Stimulated activated CD8-positive, alpha-beta memory T cell treated with anti-CD3 and anti-CD28 coated beads, Interleukin-15, amount 100 ng/mL, for 1 hour (primary cell): ENCODE measurements at regions not wholly inside any gene's neighbourhood (a gene's known extent, or its start where the extent isn't known, plus 50 kb on each side); places are given as distances from the start of the nearest gene placed in this dataset.
A peak's percentile ranks its signal among the peaks of the same experiment; 100 is the strongest.

Experiments used
- DNase-seq: peaks from one replicate; pipeline ENCODE4 v3.0.0-alpha.2; 2020; ENCODE audit warnings: low read depth

DNA sequence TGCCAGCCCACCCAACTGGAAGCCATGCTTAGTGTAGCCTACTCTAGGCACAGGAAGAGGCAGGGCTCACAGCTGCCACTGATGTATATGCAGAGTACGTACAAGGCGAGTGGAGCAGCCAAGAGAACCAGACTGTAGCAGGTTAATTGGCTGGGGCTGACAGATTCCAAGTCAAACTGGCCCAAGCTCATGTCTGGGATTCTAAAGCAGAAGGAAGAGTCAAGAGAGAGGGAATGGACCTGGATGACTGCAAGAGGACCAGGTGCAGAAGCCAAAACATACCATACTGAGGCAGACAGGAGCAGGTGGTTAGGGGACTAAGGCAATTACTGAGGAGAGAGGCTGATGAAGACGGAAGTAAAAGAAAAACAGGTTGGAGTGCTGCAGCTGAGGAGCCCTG, 51.3 kb upstream of the LRRN2 start:
- no peak for DNase-seq

DNA sequence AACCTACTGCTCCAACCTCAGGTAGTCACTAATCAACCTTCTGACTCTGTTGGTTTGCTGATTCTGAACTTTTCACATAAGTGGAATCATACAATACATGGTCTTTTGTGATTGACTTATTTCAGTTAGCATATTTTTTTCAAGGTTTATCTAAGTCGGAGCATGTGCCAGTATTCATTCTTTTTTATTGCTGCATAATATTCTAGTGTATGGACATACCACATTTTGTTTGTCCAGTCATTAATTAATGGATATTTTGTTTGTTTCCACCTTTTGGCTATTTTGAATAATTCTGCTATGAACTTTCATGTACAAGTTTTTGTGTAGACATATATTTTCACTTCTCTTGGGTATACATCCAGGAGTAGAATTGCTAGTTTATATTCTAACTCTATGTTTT, 53.0 kb upstream of the LRRN2 start:
- no peak for DNase-seq

DNA sequence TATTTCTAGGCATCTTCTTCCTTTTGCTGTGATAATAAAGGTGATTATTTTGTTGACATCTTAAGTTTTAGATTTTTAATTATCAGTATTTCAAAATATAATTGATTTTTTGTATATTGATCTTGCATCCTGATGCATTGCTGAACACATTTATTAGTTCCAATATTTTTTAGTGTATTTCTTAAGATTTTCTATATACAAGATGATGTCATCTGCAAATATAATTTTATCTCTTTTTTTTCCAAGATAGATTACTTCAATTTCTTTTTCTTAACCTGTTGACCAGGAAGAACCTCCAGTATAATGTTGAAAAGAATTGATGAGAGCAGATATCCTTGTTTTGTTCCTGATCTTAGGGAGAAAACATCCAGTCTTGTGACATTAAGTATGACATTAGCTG, 54.8 kb upstream of the LRRN2 start:
- no peak for DNase-seq

DNA sequence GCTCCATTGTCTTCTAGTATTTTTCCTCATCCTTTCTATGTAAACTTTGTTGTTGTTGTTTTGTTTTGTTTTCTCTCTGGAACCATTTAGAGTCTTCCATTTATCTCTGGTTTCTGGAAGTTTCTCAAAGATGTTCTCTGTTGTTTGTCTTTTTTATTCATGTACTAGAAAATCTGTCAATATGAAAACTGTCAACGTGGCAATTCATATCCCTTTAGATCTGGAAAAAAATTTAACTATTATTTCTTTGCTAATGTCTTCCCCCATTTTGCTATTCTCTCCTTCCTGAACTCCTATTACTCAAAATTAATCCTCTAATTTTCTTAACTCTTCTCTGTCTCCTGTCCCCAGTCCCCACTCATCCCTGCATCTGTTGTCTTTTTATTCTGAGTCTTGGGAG, 55.9 kb upstream of the LRRN2 start:
- DNase-seq: no peak

DNA sequence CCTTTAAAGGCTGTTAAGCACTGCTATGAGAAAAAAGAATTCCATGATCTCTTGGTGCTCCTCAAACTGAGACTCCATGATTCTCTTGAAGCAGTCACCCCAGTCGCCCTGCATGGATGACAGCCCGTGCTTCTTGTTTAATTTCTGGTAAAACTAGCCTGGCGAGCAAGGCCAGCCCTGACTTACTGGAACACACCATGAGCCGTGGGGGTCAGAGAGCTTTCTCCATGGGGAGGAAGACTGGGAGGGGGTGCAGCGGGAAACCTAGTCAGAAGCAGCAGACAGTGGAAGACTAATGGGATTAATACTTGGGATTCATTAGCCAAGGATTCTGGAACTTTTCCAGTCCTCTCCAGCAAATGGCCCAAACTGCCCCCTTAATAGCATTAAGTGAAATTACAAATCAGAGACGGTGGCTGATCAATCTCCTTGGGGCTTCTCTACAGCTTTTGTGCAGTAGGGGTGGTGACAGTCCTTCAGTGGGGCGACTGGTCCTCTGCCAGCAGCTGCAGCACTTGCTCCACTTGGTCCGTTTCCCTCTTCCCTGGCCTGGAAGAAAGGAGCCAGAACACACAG, 57.2 kb upstream of the LRRN2 start:
- DNase-seq: no peak

DNA sequence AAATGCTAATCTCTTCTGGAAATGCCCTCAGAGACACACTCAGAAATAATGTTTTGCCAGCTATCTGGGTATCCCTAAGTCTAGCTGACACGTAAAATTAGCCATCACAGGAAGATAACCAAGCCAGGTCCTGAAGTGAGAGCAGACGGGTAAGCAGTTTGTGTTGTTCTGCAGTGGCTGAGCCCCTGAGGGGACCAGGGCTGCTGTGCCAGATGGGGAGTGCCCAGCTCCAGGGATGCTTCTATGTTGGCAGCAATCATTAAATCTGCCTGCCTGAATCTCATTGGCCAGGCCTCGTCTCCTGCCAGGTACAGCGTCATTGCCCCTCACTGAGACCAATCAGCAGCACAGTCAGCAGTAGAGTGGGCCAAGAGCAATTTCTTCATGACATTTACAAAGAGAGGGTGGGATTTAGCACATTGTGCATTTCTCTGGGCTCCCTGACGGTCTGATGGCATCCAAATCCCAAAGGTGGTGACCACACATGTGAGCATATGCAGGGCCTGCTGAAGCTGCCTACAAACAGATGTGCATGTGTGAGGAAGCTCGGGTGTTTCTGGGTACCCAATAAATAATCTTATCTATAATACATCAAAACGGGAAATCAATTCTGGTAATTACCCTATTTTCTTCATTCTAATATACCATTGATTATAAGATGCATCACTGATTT, 58.7 kb upstream of the LRRN2 start:
- DNase-seq: no peak

DNA sequence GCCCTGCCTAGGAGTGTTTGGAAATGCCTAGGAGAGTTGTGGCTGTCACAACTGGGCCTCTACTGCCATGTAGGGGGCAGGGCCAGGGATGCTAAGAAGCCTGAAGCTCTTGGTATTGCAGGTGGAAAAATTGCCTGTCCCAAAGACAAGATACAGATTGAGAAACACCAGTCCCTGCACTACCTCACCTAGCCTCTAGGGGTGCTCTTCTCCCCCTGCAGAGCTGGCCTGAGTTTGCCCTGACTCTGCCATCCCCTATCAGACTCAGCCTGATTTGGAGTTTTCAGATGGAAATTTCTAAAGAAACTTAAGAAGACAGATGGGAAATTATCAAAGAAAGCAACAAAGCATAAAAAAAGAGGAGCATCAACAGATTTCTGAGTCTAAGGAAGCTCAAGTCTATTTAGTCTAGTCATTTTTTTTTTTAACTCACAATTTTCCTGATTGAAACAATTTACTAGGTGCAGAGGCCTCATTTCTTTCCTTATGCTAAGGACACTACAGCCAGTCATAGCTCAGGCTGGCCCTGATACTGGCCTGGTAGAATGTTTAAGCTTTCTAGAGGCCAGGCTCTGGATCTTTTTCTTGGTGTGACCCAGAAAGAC, 61.4 kb upstream of the LRRN2 start:
- peak; percentile 18 for DNase-seq

DNA sequence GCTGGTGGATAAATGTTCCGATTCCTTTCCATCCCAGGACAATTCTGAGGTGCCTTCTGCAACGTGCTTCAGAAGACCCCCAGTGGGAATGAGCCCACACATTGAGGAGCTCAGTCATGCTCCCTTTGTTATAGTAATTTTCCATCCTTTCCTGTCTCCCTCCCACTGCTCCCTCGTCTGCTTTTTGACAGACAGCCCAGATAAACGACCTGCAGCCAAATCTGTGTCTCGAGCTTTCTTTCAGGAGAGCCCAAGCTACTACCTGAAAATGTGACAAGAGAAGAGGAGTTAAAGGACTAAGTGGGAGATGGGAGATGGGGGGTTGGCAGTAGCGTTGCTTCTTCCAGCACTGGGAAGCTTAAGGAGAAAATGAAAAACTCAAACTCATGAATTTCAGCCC, 65.9 kb upstream of the LRRN2 start:
- no peak for DNase-seq

DNA sequence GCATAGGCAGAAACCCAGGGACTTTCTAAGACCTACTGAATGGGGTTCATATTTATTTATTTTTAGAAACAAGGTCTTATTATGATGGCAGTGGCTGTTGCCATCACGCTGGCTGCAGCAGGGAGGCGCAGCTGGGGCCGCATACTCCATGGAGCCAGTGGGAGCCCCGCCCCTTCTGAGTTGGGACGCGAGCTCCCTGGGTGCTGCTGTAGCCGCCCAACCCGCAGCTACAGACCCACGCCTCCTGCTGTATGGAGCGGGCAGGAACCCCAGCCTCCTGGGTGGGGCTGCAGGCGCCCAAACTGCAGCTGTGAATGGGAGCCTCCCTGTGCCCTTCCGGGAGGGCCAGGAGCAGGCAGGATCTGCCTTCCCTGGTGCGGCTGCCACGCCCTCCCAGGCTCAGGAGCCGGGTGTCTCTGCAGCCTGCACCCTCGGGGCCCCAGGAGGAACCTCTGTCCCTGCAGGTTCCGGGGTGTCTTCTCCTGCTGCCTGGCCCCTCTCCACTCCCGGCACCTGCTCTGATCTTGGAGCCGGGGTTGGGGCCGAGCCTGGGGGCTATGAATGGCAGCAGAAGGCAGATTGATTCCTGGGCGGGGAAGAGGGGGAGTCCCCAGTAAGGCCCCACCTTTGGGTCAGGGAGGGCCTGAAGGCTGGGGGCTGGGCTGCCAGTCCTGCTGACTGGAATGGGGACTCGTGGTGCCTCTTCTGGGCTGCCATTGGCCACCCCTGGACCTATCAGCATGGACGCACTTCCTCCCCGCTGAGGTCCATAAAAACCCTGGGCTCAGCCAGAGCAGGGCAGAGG, 66.5 kb upstream of the LRRN2 start:
- DNase-seq: no peak

DNA sequence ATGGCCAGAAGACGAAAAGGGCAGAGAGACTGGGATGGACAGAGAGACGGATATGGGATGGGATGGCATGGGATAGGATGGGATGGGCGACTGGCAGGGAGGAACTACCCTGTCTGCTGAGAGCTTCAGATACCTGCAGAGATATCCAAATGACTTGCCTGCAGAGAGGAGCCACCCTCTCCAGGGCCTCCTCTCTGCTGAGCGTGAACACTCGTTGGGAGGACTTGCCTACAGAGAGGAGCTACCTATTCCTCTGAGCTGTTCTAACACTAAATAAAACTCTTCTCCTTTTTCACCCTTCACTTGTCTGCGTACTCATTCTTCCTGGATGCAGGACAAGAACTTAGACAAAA, 67.1 kb upstream of the LRRN2 start:
- no peak for DNase-seq

DNA sequence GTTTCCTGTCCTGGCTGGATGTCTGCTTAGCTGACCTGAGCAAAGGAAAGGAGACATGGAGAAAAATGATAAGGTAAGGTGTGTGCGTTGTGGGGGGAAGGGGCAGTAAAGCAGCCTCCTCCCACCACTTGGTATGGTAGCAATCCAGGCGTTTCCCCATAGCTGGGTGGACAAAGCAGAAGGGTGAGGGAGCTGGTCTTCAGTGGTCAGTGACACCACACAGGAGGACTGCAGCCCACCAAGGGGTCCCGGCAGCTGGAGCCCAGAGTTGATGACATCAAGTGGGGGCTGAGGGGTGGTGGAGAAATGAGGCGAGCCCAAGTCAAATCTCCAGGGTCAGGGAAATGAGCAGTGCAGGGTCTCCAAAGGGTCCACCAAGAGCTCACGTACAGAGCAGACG, 69.3 kb upstream of the LRRN2 start:
- DNase-seq: no peak

DNA sequence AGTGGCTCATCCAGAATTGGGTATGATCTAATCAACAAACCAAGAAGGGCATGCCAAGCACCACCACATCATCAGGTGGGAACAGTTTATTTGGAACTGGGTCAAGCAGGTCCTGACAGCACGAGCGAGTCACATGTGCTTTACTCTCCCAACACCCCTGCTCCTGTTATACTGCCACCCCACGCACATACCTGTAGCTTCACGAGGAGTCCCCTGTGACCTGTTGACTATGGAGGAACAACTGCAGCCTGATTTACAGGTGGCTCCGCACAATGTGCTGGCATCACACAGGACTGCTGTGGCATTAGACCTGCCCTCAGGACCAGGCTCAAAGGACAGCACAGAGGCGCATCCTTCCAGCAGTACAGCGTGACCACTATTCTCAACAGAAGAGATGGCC, 70.8 kb upstream of the LRRN2 start:
- no peak for DNase-seq

DNA sequence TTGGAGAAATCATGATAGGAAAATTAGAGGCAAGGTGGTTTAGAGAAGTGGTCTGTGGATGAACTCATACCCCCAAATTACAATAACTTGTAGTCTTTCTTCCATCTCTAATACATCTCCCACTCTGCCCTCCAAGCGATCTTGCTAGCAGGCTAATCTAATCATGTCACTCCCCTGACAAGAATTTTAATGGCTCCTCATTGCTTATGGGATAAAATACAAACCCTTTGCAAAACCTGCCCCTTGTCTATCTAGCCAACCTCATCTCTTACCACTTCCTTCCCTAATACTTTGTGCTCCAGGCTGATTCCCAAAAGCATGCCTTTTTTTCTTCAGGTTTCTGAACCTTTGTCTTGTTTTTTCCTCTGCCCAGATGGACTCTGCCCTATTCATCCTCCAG, 71.3 kb upstream of the LRRN2 start:
- DNase-seq: no peak

DNA sequence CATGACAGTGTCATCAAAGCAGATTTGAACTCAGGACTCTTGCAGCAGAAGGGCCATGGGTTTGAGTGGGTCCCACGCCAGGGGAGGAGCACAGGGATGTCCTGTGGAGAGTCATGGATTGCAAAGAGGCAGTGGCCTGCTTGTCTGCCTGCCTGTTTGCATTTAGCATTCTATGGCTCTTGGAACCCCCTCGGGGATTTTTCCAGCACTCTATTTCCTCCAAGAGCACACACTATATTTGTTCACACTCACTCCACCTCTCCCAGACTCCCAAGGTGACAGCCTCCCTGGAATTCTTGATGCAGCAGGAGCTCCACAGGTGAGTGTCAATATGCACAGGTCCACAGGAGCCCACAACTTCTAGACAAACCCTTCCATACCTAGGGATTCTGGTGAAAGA, 73.1 kb upstream of the LRRN2 start:
- no peak for DNase-seq

DNA sequence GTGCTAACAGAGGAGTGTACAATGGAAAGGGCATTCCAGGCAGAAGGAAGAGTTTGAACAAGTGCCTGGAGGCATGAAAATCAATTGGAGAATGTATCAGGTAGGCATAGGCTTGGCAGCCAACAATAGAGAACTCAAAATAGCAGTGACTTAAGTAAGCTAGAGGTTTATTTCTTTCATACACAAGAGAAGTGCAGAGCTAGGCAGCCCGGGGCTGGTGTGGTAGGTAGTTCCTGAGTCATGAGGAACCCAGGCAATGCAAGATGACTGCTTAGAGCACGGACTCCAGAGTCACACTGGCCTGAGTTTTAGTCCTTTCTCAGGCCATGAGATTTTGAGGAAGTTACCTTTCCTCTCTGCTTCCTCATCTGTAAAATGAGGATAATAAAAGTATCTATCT, 74.8 kb upstream of the LRRN2 start:
- no peak for DNase-seq

DNA sequence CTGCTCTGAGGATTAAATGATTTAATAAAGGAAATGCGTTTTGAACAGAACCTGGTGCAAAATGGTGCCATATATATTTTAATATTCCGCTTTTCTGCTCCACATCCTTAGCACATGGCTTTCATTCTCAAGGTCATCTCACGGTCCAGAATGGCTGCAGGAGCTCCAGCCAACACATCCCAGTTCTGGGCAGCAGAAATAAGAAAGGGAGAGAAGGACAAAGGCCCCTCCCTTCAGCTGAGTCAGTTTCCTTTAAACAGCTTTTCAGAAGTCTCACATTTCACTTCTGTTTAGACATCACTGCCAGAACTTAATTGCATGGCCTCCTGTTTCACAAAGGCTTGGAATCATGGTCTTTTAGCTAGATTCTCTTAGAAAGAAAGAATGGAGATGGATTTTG, 75.2 kb upstream of the LRRN2 start:
- DNase-seq: no peak

DNA sequence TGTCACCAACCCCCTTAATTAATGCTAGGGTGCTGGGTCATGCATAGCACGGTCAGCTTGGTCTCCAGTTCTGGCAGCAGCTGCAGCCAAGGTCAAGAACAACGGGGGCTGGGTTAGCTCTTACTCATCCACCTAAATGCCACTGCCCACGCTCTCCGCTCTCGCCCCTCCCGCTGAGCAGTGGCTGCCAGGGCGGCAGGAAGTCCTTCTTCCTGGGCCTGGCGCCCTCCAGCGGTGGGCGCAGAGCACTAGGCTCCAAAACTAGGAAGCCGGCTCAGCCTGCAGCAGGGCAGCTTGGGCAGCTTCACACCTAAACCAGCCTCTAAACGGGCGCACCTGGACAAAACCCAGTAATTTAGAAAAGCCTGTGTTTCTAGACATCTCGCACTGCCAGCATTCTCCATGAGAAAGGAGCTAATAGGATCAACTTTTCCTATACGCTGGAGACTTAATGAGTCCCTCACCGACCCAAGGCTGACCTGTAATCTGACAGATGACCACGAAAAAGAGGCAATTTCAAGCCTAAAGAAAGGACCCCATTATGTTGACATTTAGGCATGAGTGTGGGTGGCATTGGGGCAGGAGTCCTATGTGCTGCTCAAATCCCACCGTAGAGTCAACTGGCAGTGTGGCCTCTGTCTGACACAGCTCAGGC, 78.4 kb upstream of the LRRN2 start:
- peak; percentile 40 for DNase-seq

DNA sequence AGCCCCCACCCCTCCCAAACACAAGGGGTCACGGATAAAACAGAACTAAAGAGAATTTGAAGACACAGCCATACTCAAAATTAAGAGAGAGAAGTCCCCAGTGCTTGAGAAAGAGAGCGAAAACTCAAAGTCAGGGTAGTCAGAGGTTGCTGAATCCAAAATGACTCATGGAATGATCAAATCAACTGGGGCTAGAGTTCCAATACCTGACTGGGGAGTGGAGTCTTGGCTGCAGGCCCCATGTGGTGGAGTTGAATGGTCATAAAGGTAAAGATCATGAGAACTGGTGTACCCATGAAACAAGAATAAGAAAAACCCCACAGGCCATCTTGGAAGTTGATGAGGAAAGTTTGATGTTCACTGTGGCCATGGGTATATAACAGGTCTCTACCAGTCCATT, 84.5 kb upstream of the LRRN2 start:
- no peak for DNase-seq

DNA sequence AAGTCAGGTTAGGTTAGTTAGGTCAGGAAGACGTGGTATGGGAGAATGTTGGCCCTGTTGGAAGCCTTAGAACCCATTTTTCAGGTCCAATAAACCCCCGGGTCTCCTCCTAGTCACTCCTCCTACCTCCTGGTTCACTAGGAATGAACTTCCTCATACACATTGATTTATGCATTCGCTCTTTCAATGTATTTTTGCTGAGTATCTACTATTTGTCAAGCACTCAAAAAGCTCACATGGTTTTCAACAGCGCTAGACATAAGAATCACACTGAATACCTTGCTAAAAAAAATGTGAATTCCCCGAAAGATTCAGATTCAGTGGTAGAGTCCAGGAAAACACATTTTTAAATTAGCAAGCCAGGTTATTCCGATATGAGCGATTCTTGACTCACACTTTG, 85.8 kb upstream of the LRRN2 start:
- DNase-seq: no peak

DNA sequence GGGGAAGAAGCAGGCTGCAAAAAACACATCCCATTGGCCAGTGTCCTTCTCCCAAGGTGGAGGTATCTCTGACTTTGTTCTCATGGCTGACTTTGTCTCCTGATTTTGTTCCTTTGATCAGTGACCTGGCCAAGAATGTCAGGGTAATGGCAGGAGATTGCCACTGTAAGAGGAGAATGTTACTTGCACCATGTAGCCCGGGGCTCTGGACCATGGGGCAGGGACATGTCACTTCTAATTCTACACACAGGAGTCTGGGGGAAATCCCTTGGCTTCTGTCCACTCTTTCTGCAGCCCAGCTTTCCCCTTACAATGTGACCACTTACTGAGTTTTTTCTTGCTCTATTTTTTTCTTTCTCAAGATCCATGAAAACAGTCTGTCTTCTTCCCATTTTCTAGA, 87.7 kb upstream of the LRRN2 start:
- DNase-seq: no peak

DNA sequence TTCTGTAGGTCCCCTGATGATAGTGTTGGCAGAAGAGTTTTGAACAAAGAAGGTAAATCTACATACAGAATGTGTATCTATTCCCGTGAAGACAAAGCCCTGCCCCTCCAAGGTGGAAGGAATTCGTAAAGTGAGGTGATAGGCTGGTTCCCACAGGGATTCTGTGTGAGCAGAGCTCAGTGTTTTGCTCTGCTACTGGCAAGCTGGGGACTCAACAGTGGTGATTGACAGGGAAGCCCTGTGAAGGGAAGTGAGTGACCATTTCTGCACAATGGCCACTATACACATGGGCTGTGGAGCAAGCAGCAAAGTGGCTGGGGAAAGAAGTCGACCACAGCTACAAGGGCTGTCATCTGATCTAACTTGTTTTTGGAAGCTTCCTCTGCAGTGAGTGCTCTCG, 90.0 kb upstream of the LRRN2 start:
- no peak for DNase-seq

DNA sequence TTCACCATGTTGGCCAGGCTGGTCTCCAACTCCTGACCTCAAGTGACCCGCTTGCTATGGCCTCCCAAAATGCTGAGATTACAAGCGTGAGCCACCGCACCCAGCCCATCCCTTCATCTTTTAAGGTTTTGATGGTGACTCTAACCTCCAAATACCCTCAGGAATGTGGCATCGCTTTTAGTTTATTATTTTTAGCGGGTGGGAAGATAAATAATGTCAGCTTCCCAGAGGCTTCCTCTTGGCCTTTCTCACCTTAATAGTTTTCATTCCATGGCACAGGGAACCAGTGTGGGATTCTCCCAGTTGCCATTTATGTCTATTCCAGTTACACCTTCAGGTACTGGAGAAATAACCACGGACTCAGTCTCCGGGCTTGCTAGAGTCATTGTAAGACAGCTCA, 92.1 kb upstream of the LRRN2 start:
- DNase-seq: no peak

DNA sequence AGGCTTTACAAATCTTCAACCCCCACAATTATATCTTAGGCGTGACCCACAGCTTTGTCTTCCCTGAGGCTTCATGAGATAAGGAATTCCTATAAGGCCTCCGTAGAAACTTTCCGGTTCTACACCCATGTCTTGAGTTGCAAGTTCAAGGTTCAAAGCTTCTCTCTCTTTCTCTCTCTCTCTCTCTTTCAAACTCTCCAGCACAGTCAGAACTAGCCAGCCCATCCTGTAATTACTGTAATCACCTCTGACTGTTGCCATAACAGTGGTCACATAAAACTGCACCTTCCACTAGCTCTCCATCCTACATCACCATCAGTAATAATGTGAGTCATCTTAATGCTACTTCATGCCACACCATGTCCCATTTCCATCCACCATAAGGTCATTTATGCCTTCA, 90.0 kb upstream of the NFASC start:
- DNase-seq: no peak
